GM18520 (cell line): ENCODE measurements at regions not wholly inside any gene's neighbourhood (a gene's known extent, or its start where the extent isn't known, plus 50 kb on each side); places are given as distances from the start of the nearest gene placed in this dataset.
"Not testable (repeated sequence)": the region's sequence is repeated elsewhere in the genome, so short reads cannot be mapped to it uniquely, and the experiment has no call there.

Source experiments
- ATAC-seq: cut with Tn5 transposase; IDR thresholded peaks from one replicate; pipeline ENCODE4 v1.9.1; 2021; ENCODE audit not compliant: unreplicated experiment

DNA sequence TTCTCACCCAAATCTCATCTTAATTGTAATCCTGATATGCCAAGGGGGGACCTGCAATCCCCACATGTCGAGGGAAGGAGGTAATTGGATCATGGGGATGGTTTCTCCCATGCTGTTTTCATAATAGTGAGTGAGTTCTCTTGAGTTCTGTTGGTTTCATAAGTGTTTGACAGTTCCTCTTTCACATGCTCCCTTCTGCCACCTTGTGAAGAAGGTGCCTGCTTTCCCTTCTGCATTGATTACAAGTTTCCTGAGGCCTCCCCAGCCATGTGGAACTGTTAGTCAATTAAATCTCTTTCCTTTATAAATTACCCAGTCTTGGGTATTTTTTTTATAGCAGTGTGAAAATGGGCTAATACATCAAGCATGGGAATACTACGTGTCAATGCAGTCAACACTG, 925.0 kb upstream of the MAN1A1 start:
- peak; percentile 62 for ATAC-seq

DNA sequence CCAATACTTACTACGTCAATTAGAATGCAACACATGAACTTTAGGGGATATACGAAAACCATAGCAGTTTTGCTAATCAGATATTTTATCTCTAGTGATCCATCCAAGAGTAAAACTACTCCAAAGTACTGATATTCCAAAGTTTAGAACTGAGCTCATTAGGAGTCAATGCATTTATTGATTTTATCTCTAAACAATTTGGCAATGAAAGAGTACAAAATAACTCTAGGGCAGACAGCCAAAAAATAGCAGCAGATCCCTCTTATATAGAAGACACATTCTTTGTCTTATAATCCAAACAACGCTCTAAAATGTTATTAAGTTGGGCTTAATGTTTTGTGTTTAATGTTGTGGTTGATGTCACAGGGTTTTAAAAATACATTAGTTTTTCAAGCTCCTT, 923.9 kb upstream of the MAN1A1 start:
- no peak for ATAC-seq

DNA sequence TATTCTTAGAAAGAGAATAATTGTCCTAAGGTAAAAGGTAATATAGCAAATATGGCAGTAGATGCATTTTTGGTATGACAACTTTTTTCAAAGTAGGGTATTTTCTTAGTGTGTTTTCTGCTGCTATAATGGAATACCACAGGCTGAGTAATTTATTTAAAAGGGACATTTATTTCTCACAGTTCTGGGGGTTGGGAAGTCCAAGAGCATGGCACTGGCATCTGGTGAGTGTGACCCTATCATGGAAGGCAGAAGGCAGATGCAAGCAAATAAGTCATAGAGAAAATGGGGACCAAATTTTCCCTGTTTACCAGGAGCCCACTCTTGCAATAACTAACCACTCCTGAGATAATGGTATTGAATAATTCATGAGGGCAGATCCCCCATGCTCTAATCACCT, 922.5 kb upstream of the MAN1A1 start:
- ATAC-seq, result no peak

DNA sequence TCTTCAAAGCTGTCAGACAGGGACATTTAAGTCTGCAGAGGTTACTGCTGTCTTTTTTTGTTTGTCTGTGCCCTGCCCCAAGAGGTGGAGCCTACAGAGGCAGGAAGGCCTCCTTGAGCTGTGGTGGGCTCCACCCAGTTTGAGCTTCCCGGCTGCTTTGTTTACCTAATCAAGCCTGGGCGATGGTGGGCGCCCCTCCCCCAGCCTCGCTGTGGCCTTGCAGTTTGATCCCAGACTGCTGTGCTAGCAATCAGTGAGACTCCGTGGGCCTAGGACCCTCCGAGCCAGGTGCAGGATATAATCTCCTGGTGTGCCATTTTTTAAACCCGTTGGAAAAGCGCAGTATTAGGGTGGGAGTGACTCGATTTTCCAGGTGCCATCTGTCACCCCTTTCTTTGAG, 918.7 kb upstream of the MAN1A1 start:
- not testable (repeated sequence) for ATAC-seq

DNA sequence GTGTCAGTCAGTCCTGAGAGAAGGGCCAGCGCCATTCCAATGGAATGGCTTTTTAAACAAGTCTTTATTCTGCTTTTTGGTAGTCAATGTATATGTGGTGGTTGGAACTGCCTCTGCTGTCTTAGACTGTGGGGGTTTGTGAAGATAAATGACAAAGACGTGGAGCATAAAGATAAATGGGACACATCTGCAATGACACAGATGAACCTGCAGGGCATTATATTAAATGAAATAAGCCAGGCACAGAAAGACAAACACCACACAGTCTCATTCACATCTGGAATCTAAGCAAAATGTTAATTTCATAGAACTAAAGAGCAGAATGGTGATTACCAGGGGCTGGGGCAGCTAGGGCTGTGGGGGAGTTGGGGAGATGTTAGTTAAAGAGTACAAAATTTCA, 912.8 kb upstream of the MAN1A1 start:
- no peak for ATAC-seq

DNA sequence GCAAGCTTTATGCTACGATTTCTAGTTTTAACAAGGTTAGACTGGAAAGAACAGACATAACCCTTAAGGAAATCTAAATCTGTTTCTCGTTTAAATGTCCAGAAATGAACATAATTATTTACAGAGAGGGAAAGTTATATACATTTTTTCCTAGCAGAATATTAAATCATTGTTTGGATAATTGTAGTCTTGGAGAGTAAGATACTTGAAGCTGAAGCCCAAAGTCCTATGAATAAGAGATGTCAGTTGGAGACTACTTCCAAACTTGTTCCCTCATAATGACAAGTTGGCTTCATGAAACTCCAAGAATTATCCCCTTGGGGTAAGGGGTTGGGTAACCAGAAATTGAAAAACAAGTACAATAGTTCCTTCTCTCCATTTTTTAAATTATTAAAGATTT, 911.1 kb upstream of the MAN1A1 start:
- ATAC-seq, result no peak

DNA sequence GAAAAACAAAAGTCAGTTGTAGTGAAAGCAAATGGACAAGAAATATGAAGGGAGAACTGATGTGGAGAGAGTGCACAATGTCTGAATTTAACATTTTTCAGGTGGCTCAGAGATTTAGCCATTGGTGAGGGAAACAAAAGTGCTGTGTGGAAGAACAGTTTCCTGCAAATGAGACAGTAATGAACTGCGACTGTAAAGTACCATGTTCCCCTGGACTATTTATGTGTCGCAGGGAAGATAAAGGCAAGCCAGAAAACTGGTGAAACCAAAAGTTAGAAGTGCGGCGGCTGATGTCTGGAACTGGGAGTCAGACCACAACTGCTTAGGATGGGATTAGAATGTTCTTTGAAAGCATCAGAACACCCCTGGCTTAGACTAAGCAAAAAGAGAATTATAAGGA, 905.1 kb upstream of the MAN1A1 start:
- ATAC-seq, result no peak

DNA sequence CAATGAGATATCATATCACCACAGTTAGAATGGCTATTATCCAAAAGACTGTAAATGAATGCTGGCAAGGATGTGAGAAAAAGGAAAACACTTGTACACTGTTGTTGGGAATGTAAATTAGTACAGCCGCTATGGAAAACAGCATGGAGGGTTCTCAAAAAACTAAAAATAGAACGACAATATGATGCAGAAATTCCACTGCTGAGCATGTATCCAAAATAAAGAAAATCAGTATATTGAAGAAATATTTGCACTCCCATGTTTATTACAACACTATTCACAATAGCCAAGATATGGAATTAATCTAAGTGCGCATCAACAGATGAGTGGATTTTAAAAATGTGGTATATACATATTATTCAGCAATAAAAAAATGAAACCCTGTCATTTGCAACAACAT, 898.9 kb upstream of the MAN1A1 start:
- no peak for ATAC-seq

DNA sequence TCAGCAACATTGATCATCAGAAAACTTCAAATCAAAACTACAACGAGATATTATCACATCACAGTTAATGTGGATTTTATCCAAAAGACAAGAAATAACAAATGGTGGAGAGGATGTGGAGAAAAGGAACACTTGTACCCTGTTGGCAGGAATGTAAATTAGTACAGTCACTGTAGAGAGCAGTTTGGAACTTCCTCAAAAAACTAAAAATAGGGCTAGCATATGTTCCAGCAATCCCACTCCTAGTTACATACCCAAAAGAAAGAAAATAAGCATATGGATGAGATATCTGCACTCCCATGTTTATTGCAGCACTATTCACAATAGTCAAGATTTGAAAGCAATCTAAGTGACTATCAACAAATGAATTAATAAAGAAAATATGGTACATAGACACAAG, 887.7 kb upstream of the MAN1A1 start:
- ATAC-seq, result no peak

DNA sequence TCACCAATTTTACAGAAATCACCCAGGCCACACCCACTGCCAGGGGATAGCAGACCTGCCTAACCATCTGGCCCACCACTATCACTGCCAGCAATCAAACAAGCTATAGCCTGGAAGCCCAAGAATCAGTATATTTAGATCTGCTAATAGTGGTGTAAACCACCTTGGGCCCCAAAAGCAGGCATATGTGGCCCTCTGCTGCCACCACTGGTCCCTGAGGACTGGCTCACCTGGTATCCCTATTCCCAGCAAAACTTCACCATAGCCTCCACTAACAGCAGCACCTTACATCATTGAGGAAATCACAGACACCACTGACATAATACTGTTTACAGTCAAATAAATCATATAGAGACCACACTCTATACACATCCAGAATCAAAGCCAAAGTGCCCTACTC, 880.4 kb upstream of the MAN1A1 start:
- ATAC-seq, result no peak

DNA sequence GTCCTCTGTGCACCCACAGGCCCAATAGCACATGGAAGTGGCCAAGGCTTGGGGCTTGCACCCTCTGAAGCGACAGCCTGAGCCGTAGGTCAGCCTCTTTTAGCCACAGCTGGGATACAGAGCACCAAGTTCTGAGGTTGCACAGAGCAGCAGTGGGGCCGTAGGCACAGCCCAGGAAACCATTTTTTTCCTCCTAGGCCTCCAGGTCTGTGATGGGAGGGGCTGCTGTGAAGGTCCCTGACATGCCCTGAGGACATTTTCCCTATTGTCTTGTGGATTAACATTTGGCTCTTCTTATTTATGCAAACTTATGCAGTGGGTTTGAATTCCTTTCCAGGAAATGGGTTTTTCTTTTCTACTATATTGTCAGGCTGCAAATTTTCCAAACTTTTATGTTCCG, 878.7 kb upstream of the MAN1A1 start:
- no peak for ATAC-seq

DNA sequence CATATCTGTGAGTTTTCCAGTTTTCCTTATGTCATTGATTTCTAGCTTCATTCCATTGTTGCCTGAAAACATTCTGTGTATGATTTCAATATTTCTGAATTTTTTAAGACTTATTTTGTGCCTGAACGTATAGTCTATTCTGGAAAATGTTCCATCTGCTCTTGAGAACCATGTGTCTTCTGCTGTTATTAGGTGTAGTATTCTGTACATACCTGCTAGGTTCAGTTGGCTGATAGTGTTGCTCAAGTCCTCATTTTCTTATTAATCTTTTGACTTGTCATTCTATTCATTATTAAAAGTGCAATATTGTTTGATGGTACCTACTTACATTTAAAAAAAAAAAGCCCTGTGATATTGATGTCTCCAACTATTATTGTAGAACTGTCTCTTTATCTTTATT, 869.8 kb upstream of the MAN1A1 start:
- no peak for ATAC-seq

DNA sequence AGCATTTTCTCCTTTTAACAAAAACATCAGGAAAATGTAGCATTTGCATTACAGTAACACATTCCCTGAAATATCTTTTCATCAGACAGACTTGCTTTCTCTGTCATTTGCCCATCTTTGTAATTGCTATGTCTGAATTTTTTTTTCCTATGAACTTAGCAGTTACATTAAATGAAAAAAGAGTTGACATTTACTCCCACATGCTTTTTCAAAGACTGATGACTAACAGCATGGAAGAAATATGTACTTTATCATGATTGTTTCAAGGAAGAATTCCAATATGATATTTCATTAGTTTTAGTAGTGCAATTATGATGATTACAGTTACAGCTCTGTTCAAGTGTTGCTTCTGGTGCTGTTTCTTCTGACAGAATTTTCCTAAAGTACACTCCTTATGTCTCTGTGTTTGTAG, 864.5 kb upstream of the MAN1A1 start:
- no peak for ATAC-seq

DNA sequence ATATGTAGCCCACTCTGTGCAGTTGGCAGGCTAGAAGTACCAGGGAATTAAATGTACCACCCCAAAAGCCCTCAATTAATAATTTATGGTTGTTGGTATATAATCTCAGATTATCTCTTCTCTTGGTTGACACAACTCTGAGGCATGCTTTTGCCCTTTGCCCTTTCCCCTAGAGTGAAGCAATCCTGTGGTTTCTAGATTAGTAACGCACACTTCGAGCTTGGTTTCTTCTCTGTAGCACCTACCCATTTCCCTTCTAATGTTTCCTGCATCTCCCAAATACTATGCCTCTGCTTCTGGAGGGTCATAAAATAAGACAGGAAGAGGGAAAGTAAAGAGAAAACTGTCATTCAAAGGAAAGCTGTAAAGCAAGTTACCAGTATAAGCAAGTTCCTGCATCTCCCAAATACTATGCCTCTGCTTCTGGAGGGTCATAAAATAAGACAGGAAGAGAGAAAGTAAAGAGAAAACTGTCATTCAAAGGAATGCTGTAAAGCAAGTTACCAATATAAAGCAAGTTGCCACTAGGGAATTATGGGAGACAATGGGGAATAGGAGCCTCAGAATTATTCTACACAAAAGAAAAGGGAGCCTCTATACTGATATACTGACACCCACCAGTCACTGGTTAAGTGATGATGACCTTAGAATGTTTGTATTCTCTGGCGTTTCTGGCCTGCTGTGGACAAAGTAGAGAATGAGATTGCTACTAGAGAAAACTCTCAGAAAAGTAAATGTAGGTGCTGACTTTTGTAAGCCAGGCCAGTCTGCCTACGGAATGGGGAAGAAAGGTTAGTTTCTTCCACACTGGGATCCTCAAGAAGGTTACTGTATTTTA, 862.6 kb upstream of the MAN1A1 start:
- ATAC-seq, result no peak

DNA sequence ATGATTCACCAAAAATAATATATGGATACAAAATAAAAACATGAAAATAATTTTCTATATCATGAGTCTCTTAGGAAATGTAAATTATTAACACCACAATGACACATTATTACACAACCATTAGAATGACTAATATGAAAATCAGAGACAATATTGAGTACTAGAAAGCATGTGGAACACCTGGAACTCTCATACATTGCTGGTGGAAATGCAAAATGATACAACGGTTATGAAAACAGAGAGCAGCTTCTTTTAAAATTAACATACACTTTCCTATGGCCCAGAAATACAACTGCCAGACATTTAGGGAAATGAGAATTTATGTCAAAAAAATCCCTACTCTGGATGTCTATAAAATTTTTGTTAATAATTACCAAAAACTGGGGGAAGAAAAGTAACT, 853.3 kb upstream of the MAN1A1 start:
- ATAC-seq, result no peak

DNA sequence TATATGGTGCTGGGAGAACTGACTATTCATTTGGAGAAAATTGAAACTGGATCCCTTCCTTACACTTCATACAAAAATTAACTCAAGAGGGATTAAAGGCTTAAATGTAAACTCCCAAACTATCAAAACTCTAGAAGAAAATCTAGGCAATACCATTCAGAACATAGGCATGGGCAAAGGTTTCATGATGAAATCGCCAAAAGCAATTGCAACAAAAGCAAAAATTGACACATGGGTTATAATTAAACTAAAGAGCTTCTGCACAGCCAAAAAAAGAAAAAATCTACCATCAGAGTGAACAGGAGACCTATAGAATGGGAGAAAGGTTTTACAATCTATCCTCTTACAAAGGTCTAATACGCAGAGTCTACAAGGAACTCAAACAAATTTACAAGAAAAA, 851.3 kb upstream of the MAN1A1 start:
- no peak for ATAC-seq

DNA sequence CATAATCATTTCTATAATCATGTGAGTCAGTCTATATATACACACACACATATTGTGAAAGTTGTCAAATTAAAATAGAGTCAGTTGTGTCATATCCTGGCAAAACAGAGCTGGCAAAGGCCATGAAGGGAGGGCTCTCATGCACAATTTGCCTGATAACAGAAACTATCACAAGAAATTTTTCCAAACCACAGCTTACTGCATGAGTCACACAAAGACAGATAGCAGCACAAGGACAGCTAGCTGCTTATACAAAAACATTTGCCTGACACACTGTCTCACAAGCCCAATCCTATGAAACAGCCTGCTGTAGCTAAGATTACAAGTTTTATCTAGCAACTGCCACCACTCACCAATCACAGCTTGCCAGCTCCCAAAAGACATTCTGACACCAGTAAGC, 848.5 kb upstream of the MAN1A1 start:
- no peak for ATAC-seq

DNA sequence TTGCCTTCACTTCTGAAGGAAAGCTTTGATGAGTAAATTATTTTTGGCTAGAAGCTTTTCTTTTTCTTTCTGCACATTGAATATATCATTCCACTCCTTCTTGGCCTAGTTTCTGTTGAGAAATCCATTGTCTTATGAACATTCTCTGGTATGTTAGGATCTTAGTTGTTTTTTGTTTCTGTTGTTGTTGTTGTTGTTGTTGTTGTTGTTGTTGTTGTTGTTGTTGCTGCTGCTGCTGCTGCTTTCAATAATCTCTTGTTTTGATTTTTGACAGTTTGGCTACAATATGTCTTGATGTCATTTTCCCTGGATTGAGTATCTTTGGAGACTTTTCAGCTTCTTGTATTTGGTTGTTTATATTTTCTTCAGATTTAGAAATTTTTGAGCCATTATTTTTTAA, 836.5 kb upstream of the MAN1A1 start:
- no peak for ATAC-seq

DNA sequence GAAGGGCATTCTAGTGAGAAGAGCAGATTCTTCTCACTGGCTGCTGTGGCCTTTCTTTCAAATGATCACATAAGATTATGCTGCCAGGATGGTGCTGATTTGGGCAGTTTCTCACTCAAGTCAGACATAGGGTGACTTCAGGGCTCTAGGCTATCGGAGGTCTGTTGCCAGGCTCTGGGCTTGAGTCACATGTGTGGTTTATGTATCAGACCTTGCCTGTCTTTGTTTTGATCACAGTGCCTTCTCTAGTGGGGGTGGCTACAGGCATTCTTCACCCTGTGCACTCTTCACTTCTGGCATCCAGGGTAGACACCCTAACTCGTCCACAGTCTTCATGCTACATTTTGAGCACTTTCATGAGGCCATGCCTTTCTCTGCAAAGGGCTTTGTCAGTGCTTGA, 823.7 kb upstream of the MAN1A1 start:
- no peak for ATAC-seq

DNA sequence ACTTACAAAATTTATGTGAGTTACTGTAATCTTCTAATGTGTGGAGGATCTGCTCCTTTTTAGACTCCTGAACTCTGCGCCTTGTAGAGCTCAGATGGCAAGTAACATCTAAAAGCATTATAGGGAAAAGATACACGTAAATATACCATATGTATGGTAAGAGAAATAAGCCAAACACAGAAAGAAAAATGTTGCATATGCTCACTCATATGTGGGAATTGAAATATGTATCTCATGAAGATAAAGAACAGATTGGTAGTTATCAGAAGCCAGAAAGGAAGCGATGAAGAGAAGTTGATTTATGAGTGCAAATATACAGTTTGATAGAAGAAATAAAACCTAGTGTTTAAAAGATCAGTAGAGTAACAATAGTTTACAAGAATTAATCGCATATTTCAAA, 815.0 kb upstream of the MAN1A1 start:
- ATAC-seq, result no peak

DNA sequence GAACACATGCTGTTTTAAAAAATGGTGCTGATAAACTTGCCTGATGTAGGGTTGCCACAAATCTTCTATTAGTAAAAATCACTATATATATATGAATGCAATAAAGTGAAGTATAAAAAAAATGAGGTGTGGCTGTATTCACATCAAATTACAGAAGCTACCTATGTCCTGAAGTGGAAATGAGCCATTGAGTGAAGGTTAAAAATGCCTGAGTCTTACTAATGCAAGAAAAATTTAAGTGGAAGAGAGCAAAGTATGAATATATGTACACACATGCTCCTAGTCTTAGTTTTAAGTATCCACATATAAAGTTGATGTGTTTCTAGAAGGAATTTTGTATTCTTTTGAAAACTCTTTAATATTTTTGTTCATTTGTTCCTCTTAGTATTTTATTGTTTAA, 808.3 kb upstream of the MAN1A1 start:
- no peak for ATAC-seq

DNA sequence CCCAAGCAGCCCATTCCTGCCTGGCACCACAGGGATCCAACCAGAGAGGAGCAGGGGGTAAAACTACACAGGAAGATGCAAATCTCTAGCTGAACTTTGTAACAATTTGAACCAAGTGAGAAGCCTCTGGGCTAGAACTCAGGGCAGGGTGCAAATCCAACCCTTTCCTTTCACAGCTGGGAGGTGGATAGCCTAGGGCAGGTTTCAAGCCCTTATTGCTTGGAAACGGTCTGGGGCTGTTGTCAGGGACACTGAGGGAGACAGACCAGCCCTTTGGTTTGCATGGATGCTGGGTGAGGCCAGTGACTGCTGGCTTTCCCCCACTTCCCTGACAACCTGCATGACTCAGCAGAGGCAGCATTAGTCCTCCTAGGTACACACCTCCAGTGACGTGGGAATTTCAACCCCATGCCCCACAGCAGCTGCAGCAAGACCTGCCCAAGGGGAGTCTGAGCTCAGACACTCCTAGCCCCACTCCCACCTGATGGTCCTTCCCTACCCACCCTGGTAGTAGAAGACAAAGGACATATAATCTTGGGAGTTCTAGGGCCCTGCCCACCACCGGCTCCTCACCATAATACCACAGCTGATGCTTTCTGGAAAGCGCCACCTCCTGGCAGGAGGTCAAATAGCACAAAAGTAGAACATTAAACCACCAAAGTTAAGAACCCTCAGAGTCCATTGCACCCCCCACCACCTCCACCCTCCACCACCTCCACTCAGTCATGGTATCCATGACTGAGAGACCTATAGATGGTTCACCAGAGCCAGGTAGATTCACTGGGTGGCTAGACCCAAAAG, 797.7 kb upstream of the MAN1A1 start:
- no peak for ATAC-seq

DNA sequence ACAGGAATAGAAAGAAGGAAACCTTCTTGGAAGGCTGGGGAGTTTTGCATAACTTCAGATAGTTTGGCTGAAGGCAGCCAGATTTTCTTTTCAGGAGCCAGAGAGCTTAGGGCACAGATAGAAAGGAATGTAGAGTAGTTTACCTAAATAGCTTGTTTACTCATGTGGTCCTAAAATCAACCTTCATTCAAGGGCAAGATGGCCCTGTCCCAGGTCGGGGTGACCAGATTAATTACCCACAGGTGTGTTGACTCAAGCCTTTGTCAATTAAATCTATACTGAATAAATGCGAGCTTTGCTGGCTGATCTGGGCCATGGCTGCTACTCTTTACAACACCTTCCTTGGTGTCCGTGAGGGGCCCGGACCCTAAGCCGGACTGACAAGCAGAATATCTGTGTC, 792.0 kb upstream of the MAN1A1 start:
- no peak for ATAC-seq
